NCI-H1092 (cell line): ENCODE measurements at regions not wholly inside any gene's neighbourhood (a gene's known extent, or its start where the extent isn't known, plus 50 kb on each side); places are given as distances from the start of the nearest gene placed in this dataset.
"Not testable (repeated sequence)": the region's sequence is repeated elsewhere in the genome, so short reads cannot be mapped to it uniquely, and the experiment has no call there.

Experiments used
- DNase-seq: peaks from one replicate; lab custom pipeline; 2025; lab: John Stamatoyannopoulos, UW

GRCh38 chr6:21847711-21848480 is 254.3 kb downstream of the SOX4 start:
- DNase-seq = no peak

DNA sequence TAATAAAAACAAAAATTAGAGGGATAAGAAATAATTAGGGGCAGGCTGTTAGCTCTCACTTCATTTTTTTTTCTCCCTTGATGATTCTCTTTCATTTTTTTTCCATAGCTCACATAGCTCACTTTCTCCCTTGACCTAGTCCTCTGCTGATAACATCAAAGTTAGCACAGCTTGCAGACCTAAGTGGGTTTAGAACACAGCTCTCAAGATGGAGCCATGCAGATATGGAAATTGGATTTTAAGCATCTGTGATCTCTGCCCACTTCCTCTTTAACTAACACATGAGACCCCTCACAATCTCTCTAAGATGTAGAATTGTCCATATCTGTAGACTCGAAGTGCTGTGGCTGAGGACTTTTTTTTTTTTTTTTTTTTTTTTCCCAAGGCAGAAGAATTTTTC is 257.1 kb downstream of the SOX4 start:
- DNase-seq = no peak

- DNase-seq = no peak
Measured at GRCh38 chr6:21855811-21856455, 262.4 kb downstream of the SOX4 start.

DNA sequence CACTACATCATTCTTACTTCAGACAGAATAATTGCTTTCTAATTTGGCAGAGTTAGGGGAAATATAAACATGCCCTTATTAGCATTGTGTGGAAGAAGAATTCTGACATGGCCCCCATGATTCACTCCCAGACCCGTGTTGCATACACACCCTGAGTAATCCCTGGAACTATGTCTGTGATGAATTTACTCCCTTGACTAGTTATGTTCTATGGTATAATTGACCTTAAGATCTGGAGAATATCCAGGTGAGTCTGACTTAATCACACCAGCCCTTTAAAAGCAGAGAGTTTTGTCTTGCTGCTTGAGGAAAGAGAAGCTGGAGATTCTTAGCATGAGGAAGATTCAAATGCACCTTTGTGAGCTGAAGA is 262.9 kb downstream of the SOX4 start:
- DNase-seq = no peak

- no peak for DNase-seq
Measured at GRCh38 chr6:21856844-21857243, 263.3 kb downstream of the SOX4 start.

DNA sequence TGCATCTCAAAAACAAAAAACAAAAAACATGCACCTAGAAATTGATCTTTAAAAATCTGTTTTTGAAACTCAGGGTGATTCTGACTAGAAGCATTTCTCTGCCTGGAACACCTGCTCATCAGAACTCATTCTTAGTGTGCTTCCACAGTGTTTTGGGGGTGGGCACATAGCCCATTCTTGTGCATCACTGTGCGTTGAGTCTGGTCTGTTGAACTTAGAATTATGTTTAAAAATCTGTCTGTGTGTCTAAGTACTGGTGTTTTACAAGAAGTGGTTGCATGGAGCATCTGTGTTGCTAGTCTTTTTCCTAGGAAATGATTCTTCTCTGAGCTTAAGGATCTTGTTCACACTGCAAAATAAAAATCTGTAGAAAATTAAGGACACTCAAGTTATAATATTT is 264.5 kb downstream of the SOX4 start:
- no peak for DNase-seq

GRCh38 chr6:21859193-21859735 is 265.7 kb downstream of the SOX4 start:
- no peak for DNase-seq

DNA sequence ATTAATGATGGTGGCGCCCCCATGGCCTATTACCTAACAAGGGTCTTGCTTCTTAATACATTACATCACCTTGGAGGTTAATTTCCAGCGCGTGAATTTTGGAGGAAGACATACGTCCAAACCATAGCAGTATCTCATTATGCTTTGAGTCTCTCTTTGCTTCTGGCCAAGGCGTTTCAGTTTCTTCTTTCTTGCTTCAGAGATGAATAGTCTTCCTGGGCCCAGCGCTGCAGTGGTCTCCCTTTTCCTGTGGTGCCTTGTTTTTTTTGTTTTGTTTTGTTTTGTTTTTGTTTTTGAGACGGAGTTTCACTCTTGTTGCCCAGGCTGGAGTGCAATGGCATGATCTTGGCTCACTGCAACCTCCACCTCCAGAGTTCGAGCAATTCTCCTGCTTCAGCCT is 268.4 kb downstream of the SOX4 start:
- DNase-seq = no peak

DNA sequence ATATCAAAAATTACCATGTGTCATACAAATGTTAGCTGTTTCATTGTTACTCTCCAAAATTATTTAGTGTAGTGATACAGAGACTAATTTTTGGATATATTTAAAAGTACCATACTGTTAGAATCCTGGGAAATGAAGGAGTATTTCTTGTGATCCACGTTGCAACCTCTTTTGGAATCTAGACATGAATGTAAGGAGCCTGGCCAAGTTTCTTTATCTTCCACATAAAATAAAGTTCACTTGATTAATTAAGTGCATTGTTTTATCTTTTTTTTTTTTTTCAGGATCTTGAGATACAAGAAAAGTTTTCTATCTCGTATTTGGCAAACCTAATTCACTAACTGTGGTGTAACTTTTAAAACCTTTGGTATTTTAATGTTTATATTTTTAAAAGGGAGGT is 270.7 kb downstream of the SOX4 start:
- DNase-seq = no peak

DNA sequence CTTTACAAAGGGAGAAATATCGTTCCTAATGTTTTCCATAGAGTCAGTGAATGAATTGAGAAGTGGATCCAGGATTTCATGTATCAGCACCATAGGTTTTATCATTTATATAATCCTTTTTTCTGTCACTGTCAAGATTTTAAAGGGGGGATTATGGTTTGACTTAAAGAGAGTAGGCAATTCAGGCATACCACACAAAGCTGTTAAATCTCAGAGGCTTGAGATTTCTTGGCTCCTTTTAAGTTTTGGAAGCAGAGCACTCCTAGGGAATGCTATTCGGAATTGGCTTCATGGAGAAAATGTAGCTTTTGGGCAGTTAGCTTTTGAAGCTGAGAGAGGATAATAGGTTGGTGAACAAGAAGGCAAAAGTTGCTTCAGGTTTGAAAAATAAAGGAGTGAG is 274.7 kb downstream of the SOX4 start:
- no peak for DNase-seq

- no peak for DNase-seq
Measured at GRCh38 chr6:21869085-21869771, 275.7 kb downstream of the SOX4 start.

- DNase-seq = no peak
Measured at GRCh38 chr6:21870076-21870730, 276.7 kb downstream of the SOX4 start.

DNA sequence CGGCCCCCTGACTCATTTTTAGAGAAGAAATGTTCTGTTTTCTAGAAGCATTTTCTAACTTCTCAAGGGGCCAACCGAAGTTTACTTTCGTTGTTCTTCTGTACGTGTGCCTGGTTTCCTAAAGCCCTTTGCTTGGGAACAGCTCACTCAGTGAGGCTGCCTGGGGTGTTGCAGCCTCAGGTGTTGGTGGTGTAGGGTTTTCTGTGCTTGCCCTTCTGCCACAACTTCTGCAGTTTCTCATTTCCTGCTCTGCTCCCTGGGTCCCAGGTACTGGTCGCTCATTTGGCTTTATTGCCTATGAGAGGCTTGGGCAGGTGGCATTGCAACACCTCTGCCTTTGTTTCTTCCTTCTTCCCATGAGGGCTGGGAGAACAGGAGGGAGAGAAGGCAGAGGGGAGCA is 278.3 kb downstream of the SOX4 start:
- no peak for DNase-seq

GRCh38 chr6:21872749-21873148 is 279.2 kb downstream of the SOX4 start:
- DNase-seq = no peak

DNA sequence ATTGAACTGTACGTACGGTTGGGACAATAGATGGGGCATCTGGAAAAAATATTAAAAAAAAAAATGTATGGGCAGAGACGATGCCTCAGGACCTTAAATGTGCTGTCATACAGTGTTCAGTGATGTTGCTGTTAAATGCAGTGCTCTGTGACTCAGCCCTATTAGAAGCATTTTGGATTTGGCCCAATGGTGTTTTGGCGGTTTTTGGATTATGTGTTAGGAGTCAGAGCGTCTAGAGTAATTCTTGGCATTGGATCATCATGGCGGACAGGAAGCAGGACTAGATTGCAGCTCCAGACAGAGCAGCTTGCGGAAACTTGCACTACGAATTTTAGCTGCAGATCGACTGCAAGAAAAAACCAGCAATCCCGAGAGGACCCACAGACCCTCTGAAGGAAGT is 280.0 kb downstream of the SOX4 start:
- DNase-seq = no peak

DNA sequence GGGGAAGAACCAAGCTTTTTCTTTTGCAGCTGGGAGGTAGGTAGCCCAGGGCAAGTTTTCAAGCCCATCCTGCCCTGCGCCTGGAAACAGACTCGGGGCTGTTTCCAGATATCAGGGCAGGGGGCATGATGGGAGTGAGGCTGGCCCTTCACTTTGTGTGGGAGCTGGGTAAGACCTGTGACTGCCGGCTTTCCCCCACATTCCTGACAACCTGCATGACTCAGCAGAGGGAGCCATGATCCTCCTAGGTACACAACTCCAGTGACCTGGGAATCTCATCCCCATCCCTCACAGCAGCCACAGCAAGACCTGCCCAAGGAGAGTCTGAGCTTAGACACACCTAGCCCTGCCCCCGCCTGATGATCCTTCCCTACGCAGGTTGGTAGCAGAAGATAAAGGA is 280.8 kb downstream of the SOX4 start:
- no peak for DNase-seq

DNA sequence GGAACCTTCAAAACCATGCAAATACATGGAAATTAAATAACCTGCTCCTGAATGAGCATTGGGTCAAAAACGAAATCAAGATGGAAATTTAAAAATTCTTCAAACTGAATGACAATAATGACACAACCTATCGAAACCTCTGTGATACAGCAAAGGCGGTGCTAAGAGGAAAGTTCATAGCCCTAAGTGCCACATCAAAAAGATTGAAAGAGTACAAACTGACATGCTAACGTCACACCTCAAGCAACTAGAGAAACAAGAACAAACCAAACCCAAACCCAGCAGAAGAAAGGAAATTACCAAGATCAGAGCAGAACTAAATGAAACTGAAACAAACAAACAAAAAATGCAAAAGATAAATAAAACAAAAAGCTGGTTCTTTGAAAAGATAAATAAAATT is 283.5 kb downstream of the SOX4 start:
- not testable (repeated sequence) for DNase-seq

GRCh38 chr6:21880249-21880648 is 286.7 kb downstream of the SOX4 start:
- not testable (repeated sequence) for DNase-seq

DNA sequence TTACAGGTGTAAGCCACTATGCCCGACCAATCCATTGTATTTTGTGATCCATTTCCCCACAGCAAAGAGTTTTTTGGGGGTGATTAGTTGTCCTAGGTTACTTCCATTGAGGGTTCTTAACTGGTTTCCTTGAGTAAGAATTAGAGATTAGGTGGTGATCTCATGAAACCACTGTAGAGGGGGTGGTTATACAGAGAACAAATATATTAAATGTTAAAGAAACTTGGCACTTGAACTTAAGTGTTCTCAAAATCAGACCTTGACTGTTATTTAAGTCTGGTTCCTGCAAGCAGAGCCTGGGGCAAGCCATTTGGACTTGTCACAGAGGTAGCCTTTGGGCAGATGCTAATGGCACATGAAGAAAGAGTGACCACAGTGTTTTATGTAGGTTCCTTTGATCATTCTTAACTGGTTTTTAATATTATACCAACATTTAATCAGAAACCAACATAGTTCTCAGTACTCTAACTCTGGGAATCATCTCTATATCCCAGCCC is 288.5 kb downstream of the SOX4 start:
- no peak for DNase-seq

DNA sequence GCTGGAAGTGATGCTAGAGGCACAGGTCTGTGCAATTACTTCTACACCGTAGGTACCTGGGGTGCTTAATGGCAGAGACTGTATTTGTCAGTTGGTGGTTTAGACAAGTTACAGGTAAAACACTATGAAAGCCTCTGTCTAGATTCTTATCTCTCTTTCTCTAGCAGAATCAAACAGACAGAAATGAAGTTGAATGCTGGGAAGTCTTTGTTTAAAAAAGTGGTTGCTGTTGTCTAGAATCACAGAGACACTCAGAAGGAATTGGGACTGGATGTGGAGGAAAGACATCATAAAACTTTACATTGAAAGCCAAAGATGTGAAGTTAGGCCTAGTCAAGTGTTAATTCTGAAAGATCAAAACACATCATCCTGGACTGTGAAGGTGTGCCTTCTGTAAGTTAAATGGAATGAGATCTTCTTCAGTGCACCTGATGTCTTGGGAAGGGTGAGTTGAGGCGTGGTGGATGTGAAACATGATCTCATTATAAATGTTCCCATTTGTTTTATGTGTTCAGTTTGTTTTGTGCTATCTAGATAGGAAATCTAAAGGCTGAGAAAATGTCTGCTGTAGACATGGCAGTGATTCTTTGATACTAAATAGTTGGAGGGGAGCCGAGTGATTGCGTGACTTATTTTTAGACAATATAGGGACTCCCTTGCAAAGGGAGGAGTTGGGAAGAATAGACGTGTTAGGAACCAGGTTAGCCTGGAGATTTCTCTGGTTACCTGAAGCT is 290.2 kb downstream of the SOX4 start:
- no peak for DNase-seq

DNA sequence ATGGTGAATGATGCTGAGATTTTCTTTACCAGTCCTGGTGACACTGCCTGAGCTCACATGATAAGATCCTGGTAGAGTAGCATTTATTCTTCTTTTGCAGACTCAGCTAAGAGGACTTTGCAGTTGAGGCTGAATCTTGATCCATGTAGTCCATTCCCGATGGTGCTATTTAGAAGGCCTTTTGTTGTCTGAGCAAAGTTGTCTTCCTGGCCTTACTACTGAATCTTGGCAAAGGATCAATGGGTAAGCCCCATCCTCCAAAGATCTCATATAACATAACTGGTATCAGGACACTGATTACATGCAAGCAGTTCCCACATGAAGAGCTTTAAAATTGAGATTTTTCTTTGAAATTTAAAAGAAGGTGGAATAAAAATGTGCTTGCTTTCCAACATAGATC is 291.6 kb downstream of the SOX4 start:
- no peak for DNase-seq
